ENCODE measurements at regions not wholly inside any gene's neighbourhood (a gene's known extent, or its start where the extent isn't known, plus 50 kb on each side); places are given as distances from the start of the nearest gene placed in this dataset.

GRCh38 chr2:234331566-234331965, 165.3 kb downstream of the ARL4C start:
- no peak for TF ChIP-seq POLR2A (IDR thresholded peaks at IDR 0.05)
- TF ChIP-seq CTCF (IDR thresholded peaks at IDR 0.05), result no peak
- TF ChIP-seq EP300 (IDR thresholded peaks at IDR 0.05; ENCODE audit: low read depth), result no peak

Measured in transverse colon (tissue), 3 donors.